SK-N-SH treated with all-trans-retinoic acid at 6 μM for 48 hours (cell line): ENCODE measurements at regions not wholly inside any gene's neighbourhood (a gene's known extent, or its start where the extent isn't known, plus 50 kb on each side); places are given as distances from the start of the nearest gene placed in this dataset.

Experiments used
- ATAC-seq: fragments of 200-7000 bp; cut with Tn5 transposase; 3 replicates; pipeline ENCODE4 v1.9.1; 2020; ENCODE audit warnings: mild to moderate bottlenecking, moderate library complexity
- ARNTL ChIP-seq: fragments of 450-650 bp; formaldehyde crosslinking; IDR thresholded peaks from 2 replicates; pipeline ENCODE4 v1.5.0; 2020; ENCODE audit warnings: low read depth, mild to moderate bottlenecking, moderate library complexity, borderline replicate concordance
- BACH2 ChIP-seq: fragments of 250-450 bp; sonication (Bioruptor Pico); IDR thresholded peaks from 2 replicates; pipeline ENCODE4 v1.9.0; 2021; ENCODE audit warnings: mild to moderate bottlenecking, borderline replicate concordance
- CREB5 ChIP-seq: fragments of 250-450 bp; sonication (Bioruptor Pico); IDR thresholded peaks from 2 replicates; pipeline ENCODE4 v1.5.1; 2020; ENCODE audit warnings: low read depth, mild to moderate bottlenecking, moderate library complexity
- CSDC2 ChIP-seq: fragments of 250-450 bp; sonication (Bioruptor Pico); IDR thresholded peaks from 2 replicates; pipeline ENCODE4 v1.5.0; 2020; ENCODE audit warnings: mild to moderate bottlenecking, moderate library complexity
- CSRNP3 ChIP-seq: fragments of 250-450 bp; sonication (Bioruptor Pico); IDR thresholded peaks from 2 replicates; pipeline ENCODE4 v1.5.1; 2021; ENCODE audit warnings: mild to moderate bottlenecking, moderate library complexity
- GLIS3 ChIP-seq: fragments of 250-450 bp; sonication (Bioruptor Pico); IDR thresholded peaks from 2 replicates; pipeline ENCODE4 v1.5.0; 2020; ENCODE audit warnings: mild to moderate bottlenecking, moderate library complexity
- ISL1 ChIP-seq: fragments of 250-450 bp; sonication (Bioruptor Pico); IDR thresholded peaks from 2 replicates; pipeline ENCODE4 v2.1.2; 2022; ENCODE audit warnings: mild to moderate bottlenecking, moderate library complexity
- OSR1 ChIP-seq: fragments of 250-450 bp; sonication (Bioruptor Pico); IDR thresholded peaks from 2 replicates; pipeline ENCODE4 v1.8.0; 2022; ENCODE audit warnings: moderate library complexity, mild to moderate bottlenecking, inconsistent platforms
- PATZ1 ChIP-seq: fragments of 250-450 bp; sonication (Bioruptor Pico); IDR thresholded peaks from 2 replicates; pipeline ENCODE4 v1.8.0; 2020; ENCODE audit warnings: mild to moderate bottlenecking, moderate library complexity, borderline replicate concordance
- PPARA ChIP-seq: fragments of 250-450 bp; sonication (Bioruptor Pico); IDR thresholded peaks from 2 replicates; pipeline ENCODE4 v1.5.0; 2020; ENCODE audit warnings: mild to moderate bottlenecking, borderline replicate concordance
- RARB ChIP-seq: fragments of 250-450 bp; sonication (Bioruptor Pico); IDR thresholded peaks from 2 replicates; pipeline ENCODE4 v1.8.0; 2021; ENCODE audit warnings: mild to moderate bottlenecking, moderate library complexity
- SNAI2 ChIP-seq: fragments of 250-450 bp; sonication (Bioruptor Pico); IDR thresholded peaks from 2 replicates; pipeline ENCODE4 v1.5.0; 2020; ENCODE audit warnings: mild to moderate bottlenecking, moderate library complexity
- TCF4 ChIP-seq: fragments of 250-450 bp; sonication (Bioruptor Pico); IDR thresholded peaks from 2 replicates; pipeline ENCODE4 v1.8.0; 2021; ENCODE audit warnings: mild to moderate bottlenecking, moderate library complexity, borderline replicate concordance
- TOX ChIP-seq: fragments of 250-450 bp; sonication (Bioruptor Pico); IDR thresholded peaks from 2 replicates; pipeline ENCODE4 v1.8.0; 2021; ENCODE audit warnings: mild to moderate bottlenecking, moderate library complexity, borderline replicate concordance
- ZC3H10 ChIP-seq: fragments of 250-450 bp; sonication (Bioruptor Pico); IDR thresholded peaks from 2 replicates; pipeline ENCODE4 v1.5.1; 2021; ENCODE audit warnings: mild to moderate bottlenecking, moderate library complexity
- ZFP3 ChIP-seq: fragments of 250-450 bp; sonication (Bioruptor Pico); IDR thresholded peaks from 2 replicates; pipeline ENCODE4 v1.5.0; 2020; ENCODE audit warnings: mild to moderate bottlenecking, moderate library complexity
- ZFP30 ChIP-seq: fragments of 450-650 bp; formaldehyde crosslinking; IDR thresholded peaks from 2 replicates; pipeline ENCODE4 v1.5.0; 2022; ENCODE audit warnings: mild to moderate bottlenecking, moderate library complexity
- ZNF70 ChIP-seq: fragments of 450-650 bp; formaldehyde crosslinking; IDR thresholded peaks from 2 replicates; pipeline ENCODE4 v1.5.0; 2020; ENCODE audit warnings: mild to moderate bottlenecking, moderate library complexity
- ZNF8 ChIP-seq: fragments of 450-650 bp; formaldehyde crosslinking; IDR thresholded peaks from 2 replicates; pipeline ENCODE4 v1.5.0; 2020; ENCODE audit warnings: mild to moderate bottlenecking, moderate library complexity
- TF ChIP-seq, protein P1 (sequence below): fragments of 250-450 bp; sonication (Bioruptor Pico); IDR thresholded peaks from 2 replicates; pipeline ENCODE4 v1.8.0; 2021; ENCODE audit warnings: low read depth, mild to moderate bottlenecking, moderate library complexity, borderline replicate concordance
- TF ChIP-seq, protein P2 (sequence below): fragments of 250-450 bp; sonication (Bioruptor Pico); IDR thresholded peaks from 2 replicates; pipeline ENCODE4 v1.5.0; 2020; ENCODE audit warnings: mild to moderate bottlenecking, moderate library complexity

GRCh38 chr12:91577586-91578539, 395.2 kb upstream of the DCN start (continued):
- TF ChIP-seq SNAI2 (no peak), OSR1 (CRISPR knock-in tag) (no peak), ZC3H10 (CRISPR knock-in tag) (no peak), TOX (CRISPR knock-in tag) (no peak), ZNF8 (CRISPR knock-in tag) (no peak)

GRCh38 chr12:91576432-91576831, 393.8 kb upstream of the DCN start:
- no peak for ATAC-seq
- TF ChIP-seq OSR1 (CRISPR knock-in tag) (no peak), GLIS3 (no peak), ZC3H10 (CRISPR knock-in tag) (no peak), TCF4 (CRISPR knock-in tag) (no peak), PPARA (CRISPR knock-in tag) (no peak), ZNF8 (CRISPR knock-in tag) (no peak), PATZ1 (CRISPR knock-in tag) (no peak), CSRNP3 (CRISPR knock-in tag) (no peak), BACH2 (no peak), ZFP3 (no peak), ZNF70 (CRISPR knock-in tag) (no peak), CSDC2 (no peak), ARNTL (CRISPR knock-in tag) (no peak)

DNA sequence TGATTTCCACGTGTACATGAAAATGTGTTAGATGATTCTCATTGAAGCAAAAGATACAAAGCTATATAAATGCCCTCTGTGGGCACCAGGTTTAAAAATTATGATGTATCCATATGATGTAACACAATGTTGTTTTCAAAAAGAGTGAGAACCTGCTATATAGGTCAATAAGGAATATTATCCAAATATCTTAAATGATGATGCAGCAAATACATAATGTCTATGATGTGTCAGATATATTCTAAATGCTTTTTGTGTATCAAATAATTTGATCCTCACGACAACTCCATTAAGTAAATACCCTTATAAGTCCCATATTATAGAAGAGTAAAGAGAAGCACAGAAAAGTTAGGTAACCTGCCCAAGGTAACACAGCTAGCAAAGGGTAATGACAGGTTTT, 393.0 kb upstream of the DCN start:
- TF ChIP-seq ZC3H10 (CRISPR knock-in tag) (no peak), CSDC2 (no peak), ZFP30 (no peak), BACH2 (no peak), GLIS3 (no peak), ISL1 (no peak), PATZ1 (CRISPR knock-in tag) (no peak), OSR1 (CRISPR knock-in tag) (no peak), CREB5 (no peak), ARNTL (CRISPR knock-in tag) (no peak), ZFP3 (no peak), TOX (CRISPR knock-in tag) (no peak), TCF4 (CRISPR knock-in tag) (no peak), RARB (CRISPR knock-in tag) (no peak), SNAI2 (no peak)
- TF ChIP-seq, protein P1, sequence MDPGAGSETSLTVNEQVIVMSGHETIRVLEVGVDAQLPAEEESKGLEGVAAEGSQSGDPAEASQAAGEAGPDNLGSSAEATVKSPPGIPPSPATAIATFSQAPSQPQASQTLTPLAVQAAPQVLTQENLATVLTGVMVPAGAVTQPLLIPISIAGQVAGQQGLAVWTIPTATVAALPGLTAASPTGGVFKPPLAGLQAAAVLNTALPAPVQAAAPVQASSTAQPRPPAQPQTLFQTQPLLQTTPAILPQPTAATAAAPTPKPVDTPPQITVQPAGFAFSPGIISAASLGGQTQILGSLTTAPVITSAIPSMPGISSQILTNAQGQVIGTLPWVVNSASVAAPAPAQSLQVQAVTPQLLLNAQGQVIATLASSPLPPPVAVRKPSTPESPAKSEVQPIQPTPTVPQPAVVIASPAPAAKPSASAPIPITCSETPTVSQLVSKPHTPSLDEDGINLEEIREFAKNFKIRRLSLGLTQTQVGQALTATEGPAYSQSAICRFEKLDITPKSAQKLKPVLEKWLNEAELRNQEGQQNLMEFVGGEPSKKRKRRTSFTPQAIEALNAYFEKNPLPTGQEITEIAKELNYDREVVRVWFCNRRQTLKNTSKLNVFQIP = no peak
- TF ChIP-seq, protein P2, sequence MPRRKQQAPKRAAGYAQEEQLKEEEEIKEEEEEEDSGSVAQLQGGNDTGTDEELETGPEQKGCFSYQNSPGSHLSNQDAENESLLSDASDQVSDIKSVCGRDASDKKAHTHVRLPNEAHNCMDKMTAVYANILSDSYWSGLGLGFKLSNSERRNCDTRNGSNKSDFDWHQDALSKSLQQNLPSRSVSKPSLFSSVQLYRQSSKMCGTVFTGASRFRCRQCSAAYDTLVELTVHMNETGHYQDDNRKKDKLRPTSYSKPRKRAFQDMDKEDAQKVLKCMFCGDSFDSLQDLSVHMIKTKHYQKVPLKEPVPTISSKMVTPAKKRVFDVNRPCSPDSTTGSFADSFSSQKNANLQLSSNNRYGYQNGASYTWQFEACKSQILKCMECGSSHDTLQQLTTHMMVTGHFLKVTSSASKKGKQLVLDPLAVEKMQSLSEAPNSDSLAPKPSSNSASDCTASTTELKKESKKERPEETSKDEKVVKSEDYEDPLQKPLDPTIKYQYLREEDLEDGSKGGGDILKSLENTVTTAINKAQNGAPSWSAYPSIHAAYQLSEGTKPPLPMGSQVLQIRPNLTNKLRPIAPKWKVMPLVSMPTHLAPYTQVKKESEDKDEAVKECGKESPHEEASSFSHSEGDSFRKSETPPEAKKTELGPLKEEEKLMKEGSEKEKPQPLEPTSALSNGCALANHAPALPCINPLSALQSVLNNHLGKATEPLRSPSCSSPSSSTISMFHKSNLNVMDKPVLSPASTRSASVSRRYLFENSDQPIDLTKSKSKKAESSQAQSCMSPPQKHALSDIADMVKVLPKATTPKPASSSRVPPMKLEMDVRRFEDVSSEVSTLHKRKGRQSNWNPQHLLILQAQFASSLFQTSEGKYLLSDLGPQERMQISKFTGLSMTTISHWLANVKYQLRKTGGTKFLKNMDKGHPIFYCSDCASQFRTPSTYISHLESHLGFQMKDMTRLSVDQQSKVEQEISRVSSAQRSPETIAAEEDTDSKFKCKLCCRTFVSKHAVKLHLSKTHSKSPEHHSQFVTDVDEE (CRISPR knock-in tag) = no peak
- ATAC-seq = no peak
